ENCODE measurements at regions not wholly inside any gene's neighbourhood (a gene's known extent, or its start where the extent isn't known, plus 50 kb on each side); places are given as distances from the start of the nearest gene placed in this dataset.

GRCh38 chr2:220463876-220464275 is 836.4 kb downstream of the SLC4A3 start:
- WGBS, 2 donors: 14 to 19% methylated on average over 1 of the region's 1 CpG
- Histone ChIP-seq H3K27ac (no peak overlapping the region), H3K36me3 (replicated peaks in 1 of 2; ENCODE audit: insufficient read depth in 1 of 2, low read depth in 2 of 2) (no peaks in the 10 kb centered on the region), H3K27me3 (no peaks in the 10 kb centered on the region), H3K9me3 (no peaks in the 10 kb centered on the region), H3K4me3 (no peak overlapping the region), H3K4me1 (no peaks in the 10 kb centered on the region)
- ATAC-seq (no peak), DNase-seq (no peak)
- TF ChIP-seq CTCF (IDR thresholded peaks at IDR 0.05): no peak
- TF ChIP-seq POLR2A (IDR thresholded peaks at IDR 0.05): no peak
- intact Hi-C loops (cut with DNase I): no loop called here

- Histone ChIP-seq H3K4me1 (no peaks in the 10 kb centered on the region), H3K27me3 (no peaks in the 10 kb centered on the region), H3K9me3 (no peaks in the 10 kb centered on the region), H3K36me3 (replicated peaks in 1 of 2; ENCODE audit: insufficient read depth in 1 of 2, low read depth in 2 of 2) (no peaks in the 10 kb centered on the region), H3K27ac (no peak overlapping the region), H3K4me3 (no peak overlapping the region)
- ATAC-seq (no peak), DNase-seq (no peak)
- WGBS, 2 donors: 68 to 85% methylated on average over 4 of the region's 4 CpGs
- TF ChIP-seq CTCF (IDR thresholded peaks at IDR 0.05): no peak
- no peak for TF ChIP-seq POLR2A (IDR thresholded peaks at IDR 0.05)
- intact Hi-C loops (cut with DNase I): no loop called here
Observed at GRCh38 chr2:220465700-220466099, 838.3 kb downstream of the SLC4A3 start.

GRCh38 chr2:220466251-220466691 is 838.8 kb downstream of the SLC4A3 start:
- ATAC-seq: no peak
- H3K27ac ChIP-seq: no peak overlapping the region
- TF ChIP-seq CTCF (IDR thresholded peaks at IDR 0.05) (no peak), POLR2A (IDR thresholded peaks at IDR 0.05) (no peak)
- no peaks in the 10 kb centered on the region for H3K27me3 ChIP-seq
- no peaks in the 10 kb centered on the region for H3K9me3 ChIP-seq
- no peak for DNase-seq
- H3K4me3 ChIP-seq: no peak overlapping the region
- H3K36me3 ChIP-seq (replicated peaks in 1 of 2; ENCODE audit: insufficient read depth in 1 of 2, low read depth in 2 of 2): no peaks in the 10 kb centered on the region
- H3K4me1 ChIP-seq: no peaks in the 10 kb centered on the region
- 31 to 33% methylated on average over 2 of the region's 2 CpGs for WGBS, 2 donors
- intact Hi-C loops (cut with DNase I): no loop called here

GRCh38 chr2:220469201-220469600 is 841.8 kb downstream of the SLC4A3 start:
- Histone ChIP-seq H3K4me1 (no peaks in the 10 kb centered on the region), H3K36me3 (replicated peaks in 1 of 2; ENCODE audit: insufficient read depth in 1 of 2, low read depth in 2 of 2) (no peaks in the 10 kb centered on the region), H3K27me3 (no peaks in the 10 kb centered on the region), H3K9me3 (no peaks in the 10 kb centered on the region), H3K4me3 (no peak overlapping the region), H3K27ac (no peak overlapping the region)
- WGBS, 2 donors: 81 to 85% methylated on average over 4 of the region's 4 CpGs
- ATAC-seq (no peak), DNase-seq (no peak)
- intact Hi-C loops (cut with DNase I): no loop called here
- TF ChIP-seq CTCF (IDR thresholded peaks at IDR 0.05) (no peak), POLR2A (IDR thresholded peaks at IDR 0.05) (no peak)

- Histone ChIP-seq H3K4me3 (no peak overlapping the region), H3K9me3 (no peaks in the 10 kb centered on the region), H3K27ac (no peak overlapping the region), H3K4me1 (peaks cover 6% of the 10 kb centered on the region), H3K36me3 (replicated peaks in 1 of 2; ENCODE audit: insufficient read depth in 1 of 2, low read depth in 2 of 2) (no peaks in the 10 kb centered on the region), H3K27me3 (no peaks in the 10 kb centered on the region)
- intact Hi-C loops (cut with DNase I): no loop called here
- no peak for DNase-seq
- no peak for ATAC-seq
- TF ChIP-seq POLR2A (IDR thresholded peaks at IDR 0.05): no peak
- no peak for TF ChIP-seq CTCF (IDR thresholded peaks at IDR 0.05)
Observed at GRCh38 chr2:220473611-220474010, 846.2 kb downstream of the SLC4A3 start.

Data from body of pancreas (tissue), 4 donors.